ENCODE measurements at regions not wholly inside any gene's neighbourhood (a gene's known extent, or its start where the extent isn't known, plus 50 kb on each side); places are given as distances from the start of the nearest gene placed in this dataset.

DNA sequence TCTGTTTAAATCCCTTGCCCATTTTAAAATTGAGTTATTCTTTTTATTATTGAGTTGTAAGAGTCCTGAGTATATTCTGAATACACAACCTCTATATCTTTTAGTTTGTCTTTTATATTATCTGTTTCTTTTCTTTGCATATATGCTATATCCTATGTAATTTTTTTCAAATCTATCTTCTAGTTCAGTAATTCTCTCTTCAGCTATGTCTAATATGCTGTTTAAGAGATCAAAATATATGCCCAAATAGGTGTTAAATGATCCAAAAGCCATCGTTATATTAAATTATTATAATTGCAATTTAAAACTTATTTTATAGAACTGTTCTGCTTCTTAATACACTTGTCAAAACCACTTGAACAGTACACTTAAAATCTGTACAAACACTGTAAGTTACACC, 107.4 kb upstream of the TSPAN5 start:
- DNase-seq (ENCODE audit: low read depth), result no peak

DNA sequence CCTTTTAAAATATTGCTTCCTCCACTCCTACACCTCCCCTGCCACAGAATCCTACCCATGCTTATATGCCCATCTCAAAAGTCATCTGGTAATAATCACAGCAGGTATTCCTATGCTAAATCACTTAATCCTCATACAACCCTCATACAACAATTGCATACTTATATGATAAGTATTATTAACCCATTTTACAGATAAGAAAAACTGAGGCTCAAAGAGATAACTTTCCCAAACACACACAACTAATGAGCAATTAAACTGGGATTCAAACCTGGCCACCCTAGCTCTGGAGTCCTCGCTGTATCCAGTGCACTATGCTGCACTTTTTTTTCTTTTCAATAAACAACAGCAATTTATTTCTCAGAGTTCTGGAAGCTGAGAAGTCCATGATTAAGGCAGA, 99.8 kb upstream of the TSPAN5 start:
- no peak for DNase-seq (ENCODE audit: low read depth)

DNA sequence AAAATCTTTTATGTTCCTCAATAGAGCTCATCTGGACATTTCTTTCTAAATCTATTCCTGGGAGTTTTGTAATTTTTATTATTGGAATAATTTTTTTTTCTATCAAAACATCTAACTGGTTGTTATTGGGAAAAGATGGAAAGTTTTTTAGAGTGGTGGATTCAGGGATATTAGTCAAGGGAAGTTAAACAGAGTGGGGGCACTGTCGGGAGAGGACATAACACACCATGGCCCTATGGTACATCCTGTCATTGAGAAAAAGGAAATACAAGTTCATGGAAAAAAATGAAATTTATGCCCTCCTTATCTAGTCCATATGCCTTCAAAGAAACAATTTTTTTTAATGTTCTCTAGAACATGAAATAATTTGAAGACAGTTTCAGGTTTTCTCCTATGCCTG, 96.3 kb upstream of the TSPAN5 start:
- DNase-seq (ENCODE audit: low read depth), result no peak

DNA sequence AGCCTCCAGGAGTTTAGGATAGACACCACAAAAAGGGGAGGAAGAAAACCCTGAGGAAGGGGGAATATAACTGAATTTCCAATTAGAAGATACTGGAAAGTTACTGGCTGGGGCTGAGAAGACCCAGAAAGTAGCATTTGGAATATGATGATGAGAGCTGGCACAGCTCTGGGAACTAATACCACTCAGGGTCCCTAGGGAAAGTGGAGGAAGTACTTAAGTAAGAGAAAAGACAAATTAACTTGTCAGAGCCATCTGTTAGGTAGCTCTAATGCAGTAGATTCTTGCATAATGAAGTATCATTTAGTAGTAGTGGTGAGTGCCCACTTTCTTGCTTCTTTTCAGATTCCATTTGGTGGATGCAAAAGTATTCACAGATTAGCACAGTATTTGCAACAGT, 90.8 kb upstream of the TSPAN5 start:
- DNase-seq (ENCODE audit: low read depth), result no peak

DNA sequence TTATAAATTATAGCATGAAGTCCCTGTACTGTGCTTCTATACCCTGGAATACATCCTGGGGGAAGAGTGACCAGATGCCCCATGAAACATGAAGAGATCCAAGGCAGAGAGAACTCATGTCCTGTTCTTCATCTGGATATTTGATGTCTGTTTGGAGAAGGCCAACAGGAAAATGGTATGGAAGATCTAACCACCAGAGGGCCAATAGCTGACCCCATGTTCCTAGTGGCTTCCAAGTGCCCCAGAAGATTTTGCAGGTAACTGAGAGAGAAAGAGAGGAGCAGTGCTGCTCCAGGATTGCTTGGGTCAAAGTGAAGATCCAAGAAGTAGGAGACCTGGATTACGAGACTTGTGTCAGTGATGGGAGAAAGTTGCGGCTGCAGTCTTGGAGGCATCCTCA, 90.2 kb upstream of the TSPAN5 start:
- no peak for DNase-seq (ENCODE audit: low read depth)

- DNase-seq (ENCODE audit: low read depth), result no peak
Measured at GRCh38 chr4:98747393-98748091, 89.1 kb upstream of the TSPAN5 start.

DNA sequence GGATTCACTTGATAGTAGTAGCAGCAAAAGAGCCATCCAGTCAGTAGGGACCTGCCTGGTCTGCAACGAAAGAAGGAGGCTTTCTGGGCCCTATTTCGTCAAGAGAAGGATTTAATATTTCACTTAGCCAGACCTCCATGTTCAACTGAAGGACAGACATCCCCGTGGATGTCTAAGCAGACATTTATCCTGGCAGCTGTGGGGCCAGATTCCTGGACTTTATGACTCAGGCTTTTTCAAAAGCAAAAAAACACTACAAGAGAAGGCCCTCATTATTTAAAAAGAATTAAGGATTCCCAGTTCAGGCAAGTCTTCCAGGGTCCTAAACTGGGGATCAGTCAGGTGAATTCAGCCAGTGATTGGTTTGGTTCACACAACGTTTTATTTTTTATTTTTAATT, 88.5 kb upstream of the TSPAN5 start:
- peak; percentile 12 for DNase-seq (ENCODE audit: low read depth)

DNA sequence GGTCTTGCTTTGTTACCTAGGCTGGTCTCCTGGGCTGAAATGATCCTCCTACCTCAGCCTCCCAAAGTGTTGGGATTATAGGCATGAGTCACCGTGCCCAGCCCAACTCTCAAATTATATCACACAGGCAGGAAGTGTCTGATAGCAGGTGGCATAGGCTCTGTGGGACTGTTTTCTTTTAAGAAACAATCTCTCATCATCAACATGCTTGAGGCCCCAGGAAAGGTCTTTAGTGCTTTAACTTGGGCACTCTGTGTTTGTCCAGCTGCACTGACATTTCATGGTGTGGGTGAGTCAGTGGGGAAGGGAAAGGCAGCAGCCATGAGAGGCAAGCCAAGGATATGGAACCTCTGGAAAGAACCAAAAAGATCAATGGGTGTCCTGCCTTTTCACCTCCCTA, 88.1 kb upstream of the TSPAN5 start:
- DNase-seq (ENCODE audit: low read depth), result peak; percentile 13

GRCh38 chr4:98745366-98745765, 87.0 kb upstream of the TSPAN5 start:
- no peak for DNase-seq (ENCODE audit: low read depth)

GRCh38 chr4:98744372-98745150, 86.2 kb upstream of the TSPAN5 start:
- no peak for DNase-seq (ENCODE audit: low read depth)

DNA sequence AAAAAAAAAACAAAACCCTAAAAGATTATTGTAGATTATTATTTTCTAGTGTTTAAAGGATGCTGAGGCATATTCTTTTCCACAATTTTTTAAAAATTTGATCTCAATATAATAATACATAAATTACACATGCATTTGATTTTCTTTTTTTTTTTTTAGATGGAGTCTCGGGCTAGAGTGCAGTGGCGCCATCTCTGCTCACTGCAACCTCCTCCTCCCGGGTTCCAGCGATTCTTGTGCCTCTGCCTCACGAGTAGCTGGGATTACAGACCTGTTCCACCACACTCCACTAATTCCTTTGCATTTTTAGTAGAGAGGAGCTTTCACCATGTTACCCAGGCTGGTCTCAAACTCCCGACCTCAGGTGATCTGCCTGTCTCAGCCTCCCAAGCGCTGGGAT, 83.5 kb upstream of the TSPAN5 start:
- no peak for DNase-seq (ENCODE audit: low read depth)

- DNase-seq (ENCODE audit: low read depth), result no peak
Measured at GRCh38 chr4:98739751-98740150, 81.3 kb upstream of the TSPAN5 start.

DNA sequence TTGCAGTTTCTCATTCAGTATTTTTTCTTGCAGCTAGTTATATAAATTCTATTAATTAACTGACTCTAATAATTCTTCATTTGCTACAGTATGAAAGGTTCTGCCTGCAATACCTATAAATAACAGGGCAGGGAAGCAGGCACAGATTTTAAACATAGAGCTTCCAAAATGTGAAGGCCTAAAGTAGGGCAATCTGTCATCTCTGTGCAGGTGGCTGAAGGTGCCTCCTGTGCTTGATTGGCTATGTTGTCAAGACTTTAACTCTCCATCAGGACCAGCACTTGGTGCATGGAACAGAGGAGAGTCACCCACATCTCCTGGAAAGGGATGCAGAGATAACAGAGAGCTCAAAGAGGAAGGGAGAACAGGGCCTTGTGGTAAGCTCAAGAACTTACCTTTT, 75.2 kb upstream of the TSPAN5 start:
- no peak for DNase-seq (ENCODE audit: low read depth)

GRCh38 chr4:98728871-98729270, 70.5 kb upstream of the TSPAN5 start:
- no peak for DNase-seq (ENCODE audit: low read depth)

- peak; percentile 19 for DNase-seq (ENCODE audit: low read depth)
Measured at GRCh38 chr4:98728433-98728832, 70.0 kb upstream of the TSPAN5 start.

DNA sequence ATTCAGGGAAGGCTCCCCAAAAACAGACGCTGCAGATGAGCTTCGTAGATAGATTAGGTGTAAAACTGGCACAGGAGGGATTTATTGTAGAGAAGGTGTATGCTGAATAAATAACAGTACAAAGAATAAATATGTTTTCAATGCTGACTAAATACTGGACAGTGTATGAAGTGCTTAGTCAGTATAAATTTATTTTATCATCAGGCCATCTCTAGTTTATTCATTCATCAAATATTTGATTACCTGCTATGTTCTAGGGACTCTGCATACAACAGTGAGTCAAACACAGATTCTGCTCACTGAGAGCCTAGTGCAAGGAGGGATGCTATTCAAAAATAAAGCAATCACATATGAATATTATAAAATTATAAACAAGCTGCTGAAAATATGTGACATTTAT, 63.6 kb upstream of the TSPAN5 start:
- no peak for DNase-seq (ENCODE audit: low read depth)

DNA sequence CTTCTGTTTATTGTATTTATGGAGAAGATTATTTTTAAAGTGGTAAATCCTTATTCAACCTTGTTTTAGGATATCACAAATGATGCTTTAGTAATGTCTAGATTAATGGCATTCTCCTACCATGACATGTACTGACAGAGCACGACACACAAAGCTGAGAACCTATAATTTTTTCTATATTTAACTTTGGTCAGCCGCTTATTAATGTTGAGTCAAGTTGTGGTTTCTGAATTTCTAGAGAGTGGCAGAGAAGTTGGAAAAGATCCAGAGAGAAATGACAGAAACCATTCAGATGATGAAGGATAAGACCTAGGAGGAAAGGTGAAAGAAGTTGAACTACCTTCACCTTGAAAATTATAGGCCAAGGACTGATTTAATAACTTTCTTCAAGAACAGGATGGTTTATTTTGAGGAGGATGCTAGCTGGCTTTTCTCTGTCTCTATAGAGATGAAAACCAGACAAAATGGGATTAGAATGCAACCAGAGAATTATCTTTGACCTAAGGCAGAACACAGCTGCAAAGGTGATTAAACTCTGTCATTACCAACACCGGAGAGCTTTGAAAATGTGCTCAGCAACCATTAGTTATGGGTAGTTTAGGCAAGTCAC, 62.6 kb upstream of the TSPAN5 start:
- DNase-seq (ENCODE audit: low read depth), result peak; percentile 12

DNA sequence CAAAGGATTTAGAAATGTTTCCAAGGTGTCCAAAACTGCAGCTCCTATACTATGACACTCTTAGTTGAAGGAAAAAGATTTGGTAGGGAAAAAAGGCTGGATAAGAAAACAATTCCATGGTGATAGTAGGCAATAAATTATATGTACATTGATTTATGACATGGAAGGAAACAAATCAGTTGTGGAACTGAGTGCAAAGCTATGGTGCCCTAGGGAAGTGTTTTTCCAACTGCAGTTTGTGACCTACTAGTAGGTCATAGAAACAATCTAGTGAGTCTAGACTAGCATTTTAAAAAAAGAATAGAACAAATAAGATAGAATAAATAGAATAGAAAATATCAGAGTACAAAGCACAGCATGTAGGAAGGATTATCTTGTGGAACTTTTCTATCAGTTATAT, 58.4 kb upstream of the TSPAN5 start:
- no peak for DNase-seq (ENCODE audit: low read depth)

DNA sequence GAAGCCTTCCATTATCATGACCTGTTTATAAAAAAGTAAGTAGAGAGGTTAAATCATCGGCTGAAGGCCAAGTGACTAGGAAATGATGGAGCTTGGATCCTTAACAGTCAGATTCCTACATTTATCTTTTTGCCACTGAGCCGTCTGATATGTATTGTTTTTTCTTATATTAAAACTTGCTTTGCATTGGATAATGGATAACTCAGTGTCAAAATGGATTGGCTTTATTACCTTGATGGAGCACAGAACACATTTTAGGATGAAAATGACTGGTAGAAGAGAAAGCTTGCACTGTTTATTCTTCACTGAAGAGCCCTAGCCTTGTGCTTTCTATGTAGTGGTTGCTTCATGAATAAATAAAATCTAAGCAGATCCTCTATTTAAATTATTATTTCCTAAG, 54.2 kb upstream of the TSPAN5 start:
- DNase-seq (ENCODE audit: low read depth), result no peak

DNA sequence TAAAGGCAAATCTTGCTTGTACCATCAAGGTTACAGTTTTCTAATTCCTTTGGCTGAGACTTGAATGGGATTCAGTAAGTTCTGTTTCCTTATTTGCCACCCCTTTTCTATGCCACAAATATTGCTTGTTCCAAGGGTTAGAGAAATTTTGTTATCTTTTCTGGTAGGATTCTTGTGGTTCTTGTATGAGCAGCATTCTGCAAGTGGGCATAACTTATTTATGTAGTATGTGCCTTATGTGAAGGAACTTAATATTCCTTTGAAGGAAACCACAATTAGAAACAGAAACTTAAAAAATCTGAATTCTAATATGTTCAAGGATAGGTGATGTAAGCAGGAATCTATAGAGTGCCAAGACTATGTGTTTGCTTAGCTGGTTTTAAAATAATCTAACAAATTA, 53.1 kb upstream of the TSPAN5 start:
- no peak for DNase-seq (ENCODE audit: low read depth)

GRCh38 chr4:98710831-98711230, 52.4 kb upstream of the TSPAN5 start:
- DNase-seq (ENCODE audit: low read depth), result no peak

All from stromal cell of bone marrow (primary cell).